Ovary (tissue), 3 donors: ENCODE measurements at regions not wholly inside any gene's neighbourhood (a gene's known extent, or its start where the extent isn't known, plus 50 kb on each side); places are given as distances from the start of the nearest gene placed in this dataset.

ENCODE experiments used
- CTCF ChIP-seq, 3 donors: fragments of 450-650 bp in 2 of 3; fragments of 200-600 bp in 1 of 3; IDR thresholded peaks; one replicate each; pipeline versions ENCODE4 v1.5.1 to v1.8.0; 2016 to 2022; ENCODE audit warnings: antibody characterized with exemption in 3 of 3, mild to moderate bottlenecking in 1 of 3
- POLR2A ChIP-seq: fragments of 450-650 bp; IDR thresholded peaks from one replicate; pipeline ENCODE4 v1.6.1; 2017; ENCODE audit warnings: antibody characterized with exemption, mild to moderate bottlenecking, moderate library complexity
- donor health status: DM: no; HTN: no; CAD: no.

DNA sequence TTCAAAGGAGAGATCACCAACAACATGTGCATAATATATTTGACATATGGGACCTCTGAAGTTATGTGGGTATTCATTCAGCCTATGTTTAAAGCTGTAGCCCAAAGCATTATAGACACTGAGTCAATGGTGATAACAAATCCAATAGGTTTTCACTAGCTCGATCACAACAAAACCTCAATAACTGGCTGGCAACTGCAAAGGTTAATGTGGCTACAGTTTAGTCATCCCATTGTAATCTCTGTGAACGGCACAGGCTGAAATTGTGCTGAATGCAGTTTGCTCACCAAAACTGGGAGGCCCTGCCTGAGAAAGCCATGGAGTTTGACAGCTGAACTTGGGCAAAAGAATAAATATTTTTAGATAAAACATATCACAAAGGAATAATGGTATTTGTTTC, 152.4 kb upstream of the ADO start:
- TF ChIP-seq POLR2A (no peak), CTCF (IDR thresholded peaks at IDR 0.05) (no peak)
